Adrenal gland (tissue), 5 donors: ENCODE measurements at regions not wholly inside any gene's neighbourhood (a gene's known extent, or its start where the extent isn't known, plus 50 kb on each side); places are given as distances from the start of the nearest gene placed in this dataset.

Experiments
- POLR2A ChIP-seq, 2 donors: fragments of 450-650 bp; IDR thresholded peaks; one replicate each; pipeline ENCODE4 v1.6.1; 2017; ENCODE audit warnings: antibody characterized with exemption in 2 of 2, mild to moderate bottlenecking in 2 of 2, moderate library complexity in 1 of 2
- TF ChIP-seq, protein P1 (sequence below), 6 experiments: fragments of 450-650 bp in 4 of 6; fragments of 200-600 bp in 2 of 6; sonication (generic) in 1 of 6; IDR thresholded peaks; 1 replicate in 5 of 6; 2 replicates in 1 of 6; pipeline versions ENCODE4 v1.5.1 to v1.8.0; 2016 to 2021; ENCODE audit warnings: antibody characterized with exemption in 6 of 6, mild to moderate bottlenecking in 2 of 6, moderate library complexity in 1 of 6
- donor health status: DM: no; HTN: no; CAD: no.

DNA sequence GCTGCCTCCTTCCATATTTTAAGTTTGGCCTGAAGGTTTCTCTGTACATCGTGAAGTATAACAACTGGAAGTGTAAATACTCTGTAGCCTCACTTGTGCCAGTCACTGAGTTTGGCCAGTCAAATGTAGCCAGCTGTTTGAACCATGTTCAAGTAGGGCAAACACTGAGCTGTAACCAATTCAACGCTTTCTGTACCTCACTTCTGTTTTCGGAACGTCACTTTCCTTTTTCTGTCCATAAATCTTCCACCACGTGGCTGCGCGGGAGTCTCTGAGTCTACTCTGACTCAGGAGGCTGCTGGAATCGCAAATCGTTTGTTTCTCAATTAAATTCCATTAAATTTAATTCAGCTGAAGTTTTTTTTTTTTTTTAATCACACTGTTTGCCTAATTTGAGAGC is 88.8 kb upstream of the RARB start:
- TF ChIP-seq, protein P1, sequence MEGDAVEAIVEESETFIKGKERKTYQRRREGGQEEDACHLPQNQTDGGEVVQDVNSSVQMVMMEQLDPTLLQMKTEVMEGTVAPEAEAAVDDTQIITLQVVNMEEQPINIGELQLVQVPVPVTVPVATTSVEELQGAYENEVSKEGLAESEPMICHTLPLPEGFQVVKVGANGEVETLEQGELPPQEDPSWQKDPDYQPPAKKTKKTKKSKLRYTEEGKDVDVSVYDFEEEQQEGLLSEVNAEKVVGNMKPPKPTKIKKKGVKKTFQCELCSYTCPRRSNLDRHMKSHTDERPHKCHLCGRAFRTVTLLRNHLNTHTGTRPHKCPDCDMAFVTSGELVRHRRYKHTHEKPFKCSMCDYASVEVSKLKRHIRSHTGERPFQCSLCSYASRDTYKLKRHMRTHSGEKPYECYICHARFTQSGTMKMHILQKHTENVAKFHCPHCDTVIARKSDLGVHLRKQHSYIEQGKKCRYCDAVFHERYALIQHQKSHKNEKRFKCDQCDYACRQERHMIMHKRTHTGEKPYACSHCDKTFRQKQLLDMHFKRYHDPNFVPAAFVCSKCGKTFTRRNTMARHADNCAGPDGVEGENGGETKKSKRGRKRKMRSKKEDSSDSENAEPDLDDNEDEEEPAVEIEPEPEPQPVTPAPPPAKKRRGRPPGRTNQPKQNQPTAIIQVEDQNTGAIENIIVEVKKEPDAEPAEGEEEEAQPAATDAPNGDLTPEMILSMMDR (IDR thresholded peaks at IDR 0.05), result no peak
- TF ChIP-seq POLR2A (IDR thresholded peaks at IDR 0.05), result no peak
